NCI-H146 treated with DMSO at 0.1 percent for 48 hours (cell line): ENCODE measurements at regions not wholly inside any gene's neighbourhood (a gene's known extent, or its start where the extent isn't known, plus 50 kb on each side); places are given as distances from the start of the nearest gene placed in this dataset.
"Not testable (repeated sequence)": the region's sequence is repeated elsewhere in the genome, so short reads cannot be mapped to it uniquely, and the experiment has no call there.

ENCODE experiments used
- DNase-seq: peaks from one replicate; lab custom pipeline; 2025; ENCODE audit not compliant: unreplicated experiment; lab: John Stamatoyannopoulos, UW

DNA sequence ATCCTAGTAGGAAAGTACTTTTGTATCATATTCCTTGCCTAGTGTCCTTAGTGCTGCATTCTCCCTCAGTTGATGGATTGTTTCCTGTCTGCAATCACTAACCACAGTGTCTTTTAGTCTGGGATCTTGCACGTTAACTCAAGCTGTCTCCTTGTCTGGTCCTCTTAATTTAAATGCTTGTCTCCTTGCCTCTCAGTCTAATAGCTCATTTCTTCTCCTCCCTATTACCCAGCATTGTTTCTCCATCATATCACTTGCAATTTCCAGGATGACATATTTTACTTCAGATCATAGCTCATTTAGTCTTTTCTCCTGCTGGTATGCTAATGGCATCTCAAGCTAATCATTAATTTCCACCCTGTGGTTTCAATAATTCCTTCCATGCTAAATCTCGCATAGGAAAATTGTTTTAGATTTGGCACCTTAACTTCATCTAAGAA, 2052.0 kb upstream of the C9orf72 start:
- no peak for DNase-seq

DNA sequence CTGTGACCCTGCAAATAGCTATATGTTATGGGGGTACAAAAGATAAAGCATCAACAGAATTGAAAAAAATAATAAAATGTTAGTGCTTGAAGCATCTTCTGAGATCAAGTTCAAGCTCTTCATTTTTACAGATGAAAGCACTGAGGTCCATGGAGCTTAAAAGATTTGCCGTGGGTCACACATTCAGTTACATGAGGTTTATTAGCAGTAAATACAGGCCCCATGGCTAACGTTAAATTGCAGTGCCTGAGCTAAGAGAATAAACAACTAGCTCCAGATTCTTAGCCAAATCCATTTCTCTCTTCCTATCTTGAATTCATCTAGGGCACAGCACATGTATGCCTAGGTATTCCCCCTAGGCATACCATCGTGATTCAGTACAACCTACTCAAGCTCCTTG, 2052.7 kb upstream of the C9orf72 start:
- no peak for DNase-seq

DNA sequence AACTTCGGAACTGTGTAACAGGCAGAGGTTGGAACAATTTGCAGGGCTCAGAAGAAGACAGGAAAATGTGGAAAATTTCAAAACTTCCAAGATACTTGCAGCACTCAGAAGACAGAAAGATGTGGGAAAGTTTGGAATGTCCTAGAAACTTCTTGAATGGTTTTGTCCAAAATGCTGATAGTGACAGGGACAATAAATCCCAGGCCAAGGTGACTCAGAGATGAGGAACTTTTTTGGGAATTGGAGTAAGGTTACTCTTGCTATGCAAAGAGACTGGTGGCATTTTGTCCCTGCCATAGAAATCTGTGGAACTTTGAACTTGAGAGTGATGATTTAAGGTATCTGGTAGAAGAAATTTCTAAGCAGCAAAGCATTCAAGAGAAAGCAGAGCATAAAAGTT, 2055.6 kb upstream of the C9orf72 start:
- DNase-seq = not testable (repeated sequence)

DNA sequence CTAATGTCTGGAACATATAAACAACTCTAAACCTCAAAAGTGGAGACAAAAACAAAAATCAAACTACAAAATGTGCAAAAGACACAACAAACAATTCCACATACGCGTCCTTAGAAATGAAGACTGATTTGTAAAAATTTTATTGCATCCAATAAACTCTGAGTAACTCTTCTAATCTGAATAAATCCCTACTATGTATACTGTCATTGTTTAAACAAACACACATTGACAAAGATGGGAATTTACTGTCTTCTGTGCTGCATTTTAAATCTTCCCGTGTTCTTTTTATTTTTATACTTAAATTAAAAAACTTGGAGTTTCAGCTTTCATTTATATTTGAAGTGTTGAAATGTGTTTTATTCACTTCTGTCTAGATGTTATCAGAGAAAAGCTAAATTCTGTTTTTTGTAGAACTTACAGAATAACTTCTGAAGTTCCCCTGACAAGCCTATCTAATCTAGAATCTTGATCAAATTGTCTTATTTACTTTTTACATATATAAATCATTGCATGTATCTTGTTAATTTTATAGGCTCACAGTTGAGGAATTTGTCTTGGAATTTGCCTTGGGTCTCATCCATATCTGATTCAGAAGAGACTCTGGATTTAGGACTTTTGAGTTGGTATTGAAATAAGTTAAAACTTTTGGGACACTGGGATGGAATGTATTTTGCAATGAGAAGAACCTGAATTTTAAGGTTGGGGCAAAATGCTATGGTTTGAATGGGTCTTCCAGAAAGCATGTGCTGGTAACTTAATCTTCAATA, 2064.4 kb upstream of the C9orf72 start:
- DNase-seq = no peak

DNA sequence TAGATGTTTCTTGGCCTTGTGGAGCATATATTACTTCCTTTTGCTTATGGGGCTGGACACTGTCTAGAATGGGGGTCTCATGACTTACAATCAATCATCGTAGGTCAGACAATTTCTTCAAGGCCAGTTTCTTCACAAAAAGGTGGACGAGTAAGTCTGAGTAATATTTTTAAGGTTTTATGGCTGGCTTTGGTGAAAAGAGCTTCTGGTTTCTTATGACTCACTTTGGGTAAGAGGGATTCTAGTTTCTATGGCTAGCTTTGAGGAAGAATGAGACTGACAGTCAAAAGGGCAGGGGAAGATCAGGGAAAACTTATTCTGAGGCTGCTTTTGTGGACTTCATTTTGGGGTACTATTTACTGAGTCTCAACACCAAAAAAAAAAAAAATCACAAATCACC, 2067.2 kb upstream of the C9orf72 start:
- DNase-seq = no peak

DNA sequence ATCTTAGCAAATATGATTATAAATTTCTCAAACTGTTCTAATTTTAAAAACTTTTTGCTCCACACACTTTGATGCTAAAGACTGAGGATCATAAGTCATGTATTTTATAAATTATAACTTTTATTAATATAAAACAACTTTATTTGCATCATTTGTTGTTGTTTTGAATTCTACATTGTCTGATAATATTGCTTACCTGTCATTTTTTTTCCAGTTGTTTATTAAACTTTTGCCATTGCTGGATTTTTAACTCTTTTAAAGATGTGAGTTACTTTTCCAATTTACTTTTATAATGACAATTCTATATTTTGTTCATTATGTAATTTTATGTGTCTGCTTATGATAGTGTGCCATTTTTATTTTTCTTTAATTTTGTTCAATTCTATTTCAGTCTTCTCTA, 2071.2 kb upstream of the C9orf72 start:
- no peak for DNase-seq

DNA sequence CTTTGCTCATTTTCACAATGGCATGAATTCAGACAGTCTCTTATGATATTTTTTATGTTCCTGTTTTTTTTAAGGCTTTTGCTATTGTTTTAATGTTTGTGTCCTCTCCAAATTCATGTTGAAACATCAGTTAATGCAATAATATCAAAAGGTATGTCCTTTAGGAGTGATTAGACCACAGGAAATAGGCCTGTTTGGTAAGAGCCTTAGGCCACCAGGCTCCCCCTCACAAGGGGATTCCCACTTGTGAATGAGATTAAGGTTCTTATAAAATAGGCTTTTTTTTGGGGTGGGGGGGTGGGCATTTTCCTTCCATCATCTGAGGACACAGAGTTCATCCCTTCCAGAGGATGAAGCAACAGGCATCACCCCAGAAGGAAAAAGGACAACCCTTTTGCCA, 2074.2 kb upstream of the C9orf72 start:
- no peak for DNase-seq

DNA sequence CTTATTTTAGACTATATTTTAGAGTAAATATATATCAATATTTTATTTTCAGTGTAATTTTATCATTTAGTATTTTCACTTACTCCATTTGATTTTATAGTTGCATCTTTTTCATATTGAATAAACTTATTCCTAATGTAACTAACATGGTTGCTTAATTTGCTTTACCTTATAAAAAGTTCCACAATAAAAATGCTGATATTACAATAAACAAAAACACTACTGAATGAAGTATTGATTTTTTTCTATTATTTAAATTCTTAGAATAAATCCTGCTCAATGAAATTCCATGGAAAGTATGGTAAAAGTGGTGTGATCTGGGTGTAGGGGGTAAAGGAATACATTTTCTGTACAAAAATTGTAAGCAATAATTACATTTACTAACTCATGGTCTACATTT, 2074.9 kb upstream of the C9orf72 start:
- no peak for DNase-seq

DNA sequence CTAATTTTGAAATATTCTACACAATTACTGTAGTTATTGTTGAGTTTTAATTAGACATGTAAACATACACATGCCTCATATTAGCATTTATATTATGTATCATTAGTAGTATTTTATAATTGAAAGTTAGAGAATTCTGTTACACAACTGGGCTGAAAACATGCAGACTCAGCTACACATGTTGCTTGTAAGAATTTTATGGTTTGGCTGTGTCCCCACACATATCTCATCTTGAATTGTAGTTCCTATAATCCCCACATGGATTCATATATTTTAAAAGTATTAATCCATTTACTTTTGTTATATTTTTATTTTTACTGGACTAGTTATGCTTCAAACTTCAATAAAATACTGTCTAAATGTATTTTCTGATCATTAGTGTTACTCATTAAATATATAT, 2075.3 kb upstream of the C9orf72 start:
- DNase-seq = no peak

DNA sequence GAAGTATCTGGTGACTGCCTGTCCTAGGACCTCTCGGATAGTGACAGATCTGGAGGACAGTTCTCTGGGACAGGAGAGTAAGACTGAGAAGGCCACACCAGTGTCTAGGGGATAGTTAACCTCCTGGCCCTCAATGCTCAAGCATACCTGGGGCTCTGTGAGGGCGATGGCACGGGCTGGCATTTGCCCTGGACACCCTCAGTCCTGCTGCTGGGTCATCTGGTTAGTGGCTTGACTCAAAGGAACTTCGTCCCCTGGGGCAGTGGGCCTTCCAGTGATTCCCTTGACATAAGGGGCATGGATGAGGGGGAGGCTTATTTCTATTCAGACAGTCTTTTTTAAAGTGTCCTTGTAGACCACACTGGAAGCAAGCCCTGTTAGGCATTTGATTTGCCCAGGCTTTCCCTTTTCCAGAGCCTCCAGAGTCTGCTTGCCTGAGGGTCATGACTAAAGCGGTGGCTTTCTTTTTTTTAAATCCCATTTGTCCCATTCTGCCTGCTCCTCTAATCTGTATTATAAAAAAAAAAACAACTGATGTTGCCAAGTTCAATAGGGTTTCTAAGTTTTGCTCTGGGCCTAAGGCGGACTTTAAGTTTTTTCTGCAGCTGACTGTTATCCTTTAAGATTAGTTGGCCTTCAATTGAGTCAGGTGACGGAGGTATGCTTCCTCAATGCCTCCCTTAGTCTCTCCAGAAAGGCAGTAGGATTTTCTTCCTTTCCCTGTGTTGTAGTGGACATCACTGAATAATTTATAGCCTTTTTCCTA, 2083.5 kb upstream of the C9orf72 start:
- DNase-seq = no peak

DNA sequence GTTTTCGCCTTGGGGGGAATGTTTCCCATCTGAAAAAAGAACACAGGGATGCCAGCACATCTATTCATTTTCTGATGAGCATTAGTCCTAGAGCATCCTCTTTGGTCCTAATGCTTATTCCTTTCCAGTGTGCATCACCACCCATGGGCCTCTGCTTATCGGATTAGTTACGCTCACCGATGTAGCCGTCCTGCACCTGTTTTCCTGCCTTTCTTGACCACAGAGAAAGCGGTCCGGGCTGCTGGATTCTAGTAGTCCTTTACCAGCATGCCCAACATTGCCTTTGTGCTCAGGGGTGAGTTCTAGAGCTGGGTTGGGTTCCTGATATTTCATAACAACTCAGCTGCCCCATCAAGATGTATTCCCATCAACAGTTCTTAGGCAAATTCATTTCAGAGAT, 2084.5 kb upstream of the C9orf72 start:
- no peak for DNase-seq

DNA sequence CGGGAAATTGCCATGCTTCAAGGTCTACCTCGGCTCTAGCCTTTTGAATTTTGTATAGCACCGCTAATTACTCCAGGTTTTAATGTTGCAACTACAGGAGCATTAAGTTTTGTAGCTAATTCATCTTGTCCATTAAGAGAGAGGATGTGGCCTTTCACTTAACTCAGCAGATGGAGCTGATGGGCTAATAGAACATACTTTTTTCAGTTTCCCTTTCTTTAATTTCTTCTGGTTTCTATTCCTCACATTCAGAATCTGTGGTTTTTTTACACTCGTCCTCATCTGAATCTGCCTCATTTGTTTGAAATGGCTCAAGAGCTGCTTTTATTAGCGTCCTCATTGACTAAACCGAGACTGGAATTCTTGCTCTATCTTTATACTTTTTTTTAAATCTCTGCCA, 2085.7 kb upstream of the C9orf72 start:
- DNase-seq = no peak

DNA sequence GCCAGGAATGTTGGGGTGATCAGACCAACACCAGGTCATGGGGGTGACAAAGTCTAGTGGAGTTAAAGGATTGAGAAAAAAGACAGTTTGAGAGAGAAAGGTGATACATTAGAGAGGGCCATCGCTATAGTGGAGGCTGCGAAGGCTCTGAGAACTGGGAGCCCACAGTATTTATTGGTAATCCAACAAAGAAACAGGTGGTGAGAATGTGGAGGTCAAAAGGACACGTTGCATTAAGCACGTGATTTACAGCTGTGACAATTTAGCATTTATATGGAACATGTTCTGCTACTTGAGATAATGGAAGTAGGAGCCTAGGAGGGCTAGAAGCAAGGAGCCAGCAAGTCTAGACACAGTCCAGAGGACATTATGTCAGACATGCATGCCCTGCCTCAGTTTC, 2086.5 kb upstream of the C9orf72 start:
- no peak for DNase-seq

DNA sequence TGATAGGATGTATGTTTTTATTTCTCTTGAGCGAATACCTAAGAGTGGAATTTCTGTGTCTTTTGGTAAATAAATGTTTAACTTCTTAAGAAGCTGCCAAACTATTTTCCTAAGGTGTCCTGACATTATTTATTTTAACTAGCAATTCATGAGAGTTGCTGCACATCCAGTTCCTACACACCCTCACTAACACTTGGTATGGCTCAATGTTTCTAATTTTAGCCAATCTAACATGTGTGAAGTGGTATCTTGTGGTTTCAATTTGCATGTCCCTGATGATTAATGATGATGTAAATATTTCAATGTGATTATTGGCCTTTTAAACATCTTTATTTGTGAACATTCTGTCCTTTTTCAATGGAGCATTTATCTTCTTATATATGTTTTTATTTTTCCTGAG, 2095.5 kb upstream of the C9orf72 start:
- DNase-seq = no peak

DNA sequence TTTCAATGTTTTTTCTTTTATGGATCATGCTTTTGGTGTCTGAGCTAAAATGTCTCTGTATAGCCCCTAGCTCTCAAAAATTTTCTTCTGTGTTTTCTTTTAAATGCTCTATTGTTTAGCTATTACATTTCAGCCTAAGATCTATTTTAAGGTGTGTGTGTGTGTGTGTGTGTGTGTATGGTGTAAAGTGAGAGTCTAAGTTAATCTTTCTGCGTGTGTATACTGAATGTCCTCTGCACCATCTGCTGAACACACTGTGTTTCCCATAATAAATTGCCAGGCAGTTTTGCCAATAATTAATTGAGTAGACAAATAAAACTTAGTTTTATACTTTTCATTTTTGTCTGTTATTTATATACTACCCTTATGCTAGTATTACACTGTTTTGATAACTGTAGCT, 2096.3 kb upstream of the C9orf72 start:
- DNase-seq = no peak

DNA sequence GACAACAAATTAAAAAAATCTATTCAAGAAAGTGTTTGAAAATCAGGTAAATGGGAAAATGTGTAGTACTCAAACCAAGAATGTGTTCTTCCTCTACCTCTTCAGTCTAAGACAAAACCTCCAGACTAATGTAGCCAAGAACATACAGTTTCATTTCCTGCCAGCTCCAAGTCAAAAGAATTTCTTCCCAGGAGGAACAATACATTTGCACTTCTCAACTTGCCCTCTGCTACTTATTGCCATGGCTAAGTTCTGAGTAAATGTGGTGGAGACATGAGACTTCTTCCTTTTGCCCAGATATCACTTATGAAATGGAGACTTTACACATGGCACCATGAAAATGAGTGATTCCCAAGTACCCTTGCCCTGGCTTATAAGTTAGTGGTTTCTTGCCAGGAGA, 2112.2 kb upstream of the C9orf72 start:
- no peak for DNase-seq

DNA sequence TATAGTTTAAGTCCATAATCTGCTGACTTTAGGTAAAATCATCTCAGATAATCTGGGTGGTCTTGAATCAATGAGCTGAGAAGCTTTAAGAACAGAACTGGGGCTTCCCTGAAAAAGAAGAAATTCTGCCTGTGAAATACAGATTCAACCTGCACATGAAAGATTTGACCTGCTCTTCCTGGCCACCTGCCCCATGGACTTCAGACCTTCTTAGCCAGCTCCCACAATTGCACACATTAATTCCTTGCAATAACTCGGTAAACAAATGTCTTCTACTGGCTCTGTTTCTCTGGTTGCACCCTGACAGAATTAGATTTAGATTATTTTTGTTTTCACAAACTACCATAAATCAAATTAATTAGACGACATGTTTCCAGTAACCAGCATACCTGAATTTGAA, 2117.9 kb upstream of the C9orf72 start:
- DNase-seq = no peak

DNA sequence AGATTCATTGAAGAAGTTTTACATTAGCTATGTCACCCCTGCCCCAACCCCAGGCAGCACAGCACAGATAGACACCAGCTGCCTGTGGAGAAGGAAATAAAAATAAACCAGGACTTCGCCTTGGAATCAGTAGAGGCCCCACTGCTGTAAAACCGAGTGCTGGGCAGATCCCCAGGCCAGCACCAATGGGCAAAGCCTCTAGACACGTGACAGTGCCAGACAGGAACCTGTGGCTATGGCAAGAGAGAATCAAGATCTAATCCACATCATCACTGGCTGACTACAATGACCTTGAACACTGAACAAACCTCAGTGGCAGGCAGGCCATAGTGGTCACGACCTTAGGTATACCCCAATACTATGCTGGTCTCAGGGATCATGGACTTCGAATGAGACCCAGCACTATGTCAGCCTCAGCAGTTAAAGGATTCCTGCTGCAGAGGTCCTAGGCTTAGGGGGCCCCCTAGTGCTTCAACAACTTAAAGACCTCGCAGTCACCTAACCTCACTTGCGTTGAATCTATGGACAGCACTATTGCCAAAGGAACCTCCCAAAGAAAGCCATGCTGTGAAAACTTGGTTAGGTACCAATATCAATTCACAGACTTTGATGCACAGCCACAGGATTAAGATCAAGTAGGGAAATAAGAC, 2118.6 kb upstream of the C9orf72 start:
- DNase-seq = no peak

DNA sequence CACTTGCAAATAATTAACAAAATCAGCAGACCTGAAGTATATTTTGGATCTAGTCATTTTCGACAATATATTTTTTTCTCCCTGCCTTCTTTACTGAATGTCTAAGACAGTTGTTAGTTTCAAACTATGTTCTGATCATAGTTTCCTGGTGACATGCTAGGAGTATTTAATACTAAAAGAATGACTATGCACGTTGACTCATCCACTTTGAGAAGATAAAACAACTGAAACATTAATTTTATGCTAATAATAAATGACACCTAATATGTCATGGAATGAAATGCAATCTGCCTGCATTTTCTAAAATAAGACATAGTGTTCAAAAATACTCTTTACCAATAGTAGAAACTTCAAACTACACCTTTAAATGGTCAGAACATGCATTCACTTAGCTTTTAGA, 2123.7 kb upstream of the C9orf72 start:
- DNase-seq = no peak

DNA sequence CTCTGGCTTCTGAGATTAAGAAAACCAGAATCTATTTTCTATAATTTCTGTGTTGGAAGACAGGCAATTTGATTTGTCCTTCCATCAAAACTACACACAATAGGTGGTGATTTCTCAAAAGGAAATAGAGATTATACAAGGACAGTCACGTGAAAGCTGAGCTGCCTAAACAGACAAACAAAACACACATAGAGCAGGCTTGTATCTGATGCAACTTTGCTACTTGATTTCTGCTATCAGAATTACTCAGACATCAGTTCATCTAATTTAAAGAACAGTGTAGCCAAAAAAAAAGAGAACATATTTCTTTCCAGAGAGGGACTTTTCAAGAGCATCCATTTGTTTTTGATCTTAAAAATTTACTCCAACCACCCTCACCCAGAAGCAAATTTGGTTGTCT, 2128.3 kb upstream of the C9orf72 start:
- no peak for DNase-seq

DNA sequence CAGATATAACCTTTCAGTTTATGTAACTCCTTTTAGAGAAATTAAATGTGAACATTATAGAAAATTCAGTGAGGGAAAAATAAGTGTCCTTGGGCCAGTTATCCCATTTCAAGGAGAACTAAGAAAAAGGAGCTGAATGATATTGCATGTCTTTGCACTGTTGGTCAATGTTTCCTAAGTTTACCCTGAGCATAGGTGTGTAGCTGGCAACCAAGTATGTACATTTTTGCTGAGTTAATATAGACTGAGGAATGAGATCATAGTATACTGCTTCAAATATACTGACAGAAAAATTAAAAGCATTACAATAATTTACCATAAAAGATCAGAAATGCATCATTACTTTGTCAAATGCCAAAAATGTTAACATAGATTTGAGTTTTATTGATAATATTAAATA, 2128.7 kb upstream of the C9orf72 start:
- no peak for DNase-seq

DNA sequence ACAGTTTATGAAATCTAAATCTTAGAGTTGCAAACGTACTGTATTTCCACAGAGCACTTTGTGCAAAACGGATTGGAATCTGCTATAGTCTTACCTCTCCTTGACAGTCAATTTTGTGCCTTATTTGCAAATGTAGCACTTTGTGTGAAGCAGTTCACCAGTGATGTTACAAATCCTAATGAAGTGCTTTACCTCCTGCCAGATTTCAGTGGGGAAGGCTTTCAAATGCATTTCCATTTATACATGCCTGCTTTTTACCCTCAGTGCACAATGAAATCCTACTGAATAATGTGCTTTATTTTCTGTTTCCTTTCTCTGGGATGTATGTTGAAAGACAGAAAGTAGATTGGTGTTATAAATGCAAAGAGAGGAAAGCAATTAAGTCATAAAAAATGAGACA, 2141.6 kb upstream of the C9orf72 start:
- DNase-seq = no peak
